Fibroblast of mammary gland (primary cell): ENCODE measurements at regions not wholly inside any gene's neighbourhood (a gene's known extent, or its start where the extent isn't known, plus 50 kb on each side); places are given as distances from the start of the nearest gene placed in this dataset.

Experiments
- DNase-seq: peaks from one replicate; pipeline ENCODE4 v3.0.0-alpha.2; 2010; ENCODE audit warnings: low read depth
- H3K4me3 ChIP-seq: 2 replicates; pipeline ENCODE4 v1.5.1; 2011; ENCODE audit warnings: low read depth, mild to moderate bottlenecking, low read length, moderate library complexity; ENCODE audit not compliant: control insufficient read depth
- CTCF ChIP-seq: conservative IDR thresholded peaks from 2 replicates; pipeline ENCODE4 v1.5.1; 2011; ENCODE audit warnings: low read depth, low read length, inconsistent platforms; ENCODE audit not compliant: control insufficient read depth, insufficient read depth

- no peak for TF ChIP-seq CTCF
- H3K4me3 ChIP-seq: no peak overlapping the region
- no peak for DNase-seq
Measured at GRCh38 chr4:81951891-81952455, 421.8 kb downstream of the HNRNPD start.

- H3K4me3 ChIP-seq: no peak overlapping the region
- no peak for DNase-seq
- no peak for TF ChIP-seq CTCF
Measured at GRCh38 chr4:81946996-81947395, 426.8 kb downstream of the HNRNPD start.

GRCh38 chr4:81930506-81931238, 443.1 kb downstream of the HNRNPD start:
- H3K4me3 ChIP-seq: no peak overlapping the region
- TF ChIP-seq CTCF: no peak
- DNase-seq: no peak

GRCh38 chr4:81923140-81923539, 450.7 kb downstream of the HNRNPD start:
- no peak overlapping the region for H3K4me3 ChIP-seq
- TF ChIP-seq CTCF: no peak
- no peak for DNase-seq

- no peak for TF ChIP-seq CTCF
- H3K4me3 ChIP-seq: no peak overlapping the region
- DNase-seq: no peak
Measured at GRCh38 chr4:81922313-81922712, 450.6 kb upstream of the RASGEF1B start.

GRCh38 chr4:81921751-81922159, 450.0 kb upstream of the RASGEF1B start:
- no peak overlapping the region for H3K4me3 ChIP-seq
- no peak for TF ChIP-seq CTCF
- no peak for DNase-seq
